ENCODE measurements at regions not wholly inside any gene's neighbourhood (a gene's known extent, or its start where the extent isn't known, plus 50 kb on each side); places are given as distances from the start of the nearest gene placed in this dataset.

DNA sequence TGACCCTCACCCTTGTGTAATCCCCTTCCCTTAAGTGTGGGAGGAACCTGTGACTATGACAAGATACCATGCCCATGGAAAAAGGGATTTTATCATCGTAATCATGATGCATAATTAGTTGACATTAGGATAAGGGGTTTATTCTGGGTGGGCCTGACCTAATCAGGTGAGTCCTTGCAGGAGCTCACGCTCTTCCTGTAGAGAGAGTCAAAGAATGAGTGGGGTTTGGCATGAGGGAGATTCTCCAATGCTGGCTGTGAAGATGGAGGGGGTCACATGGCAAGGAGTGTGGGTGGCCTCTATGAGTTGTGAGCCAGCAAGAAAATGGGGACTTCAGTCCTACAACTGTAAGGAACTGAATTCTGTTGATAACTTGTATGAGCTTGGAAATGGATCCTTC, 342.0 kb upstream of the TSHZ2 start:
- TF ChIP-seq CTCF (IDR thresholded peaks at IDR 0.05; ENCODE audit: low read depth, low read length) = no peak
- DNase-seq (ENCODE audit: low read depth, low spot score) = no peak
- in situ Hi-C loops (cut with HindIII; ENCODE audit: low sequenced_read_pairs) = no loop called here
- H3K4me3 ChIP-seq (ENCODE audit: low read depth, low read length) = no peak overlapping the region

DNA sequence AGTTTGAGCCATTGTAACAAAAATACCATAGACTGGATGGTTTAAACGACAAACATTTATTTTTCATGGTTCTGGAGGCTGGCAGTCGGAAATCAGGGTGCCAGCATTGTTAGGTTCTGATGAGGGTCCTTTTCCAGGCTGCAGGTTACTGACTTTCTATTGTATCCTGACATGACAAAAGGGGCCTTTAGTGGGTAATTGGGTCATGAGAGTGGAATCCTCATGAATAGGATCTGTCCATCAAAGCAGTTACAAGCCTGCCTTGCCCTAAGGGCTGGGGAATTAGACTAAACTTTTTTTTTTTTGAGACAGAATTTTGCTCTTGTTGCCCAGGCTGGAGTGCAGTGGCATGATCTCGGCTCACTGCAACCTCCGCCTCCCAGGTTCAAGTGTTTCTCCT, 347.9 kb upstream of the TSHZ2 start:
- no peak for DNase-seq (ENCODE audit: low read depth, low spot score)
- in situ Hi-C loops (cut with HindIII; ENCODE audit: low sequenced_read_pairs) = no loop called here
- H3K4me3 ChIP-seq (ENCODE audit: low read depth, low read length) = no peak overlapping the region
- TF ChIP-seq CTCF (IDR thresholded peaks at IDR 0.05; ENCODE audit: low read depth, low read length) = no peak

GRCh38 chr20:52622081-52622480, 350.1 kb upstream of the TSHZ2 start:
- no peak for TF ChIP-seq CTCF (IDR thresholded peaks at IDR 0.05; ENCODE audit: low read depth, low read length)
- no peak for DNase-seq (ENCODE audit: low read depth, low spot score)
- H3K4me3 ChIP-seq (ENCODE audit: low read depth, low read length) = no peak overlapping the region
- in situ Hi-C loops (cut with HindIII; ENCODE audit: low sequenced_read_pairs) = no loop called here

- in situ Hi-C loops (cut with HindIII; ENCODE audit: low sequenced_read_pairs) = no loop called here
- DNase-seq (ENCODE audit: low read depth, low spot score) = no peak
- no peak for TF ChIP-seq CTCF (IDR thresholded peaks at IDR 0.05; ENCODE audit: low read depth, low read length)
- no peak overlapping the region for H3K4me3 ChIP-seq (ENCODE audit: low read depth, low read length)
These were observed 350.8 kb upstream of the TSHZ2 start for GRCh38 chr20:52621401-52621800.

- TF ChIP-seq CTCF (IDR thresholded peaks at IDR 0.05; ENCODE audit: low read depth, low read length) = no peak
- DNase-seq (ENCODE audit: low read depth, low spot score) = no peak
- in situ Hi-C loops (cut with HindIII; ENCODE audit: low sequenced_read_pairs) = no loop called here
- no peak overlapping the region for H3K4me3 ChIP-seq (ENCODE audit: low read depth, low read length)
These were observed 352.5 kb upstream of the TSHZ2 start for GRCh38 chr20:52619671-52620070.

- in situ Hi-C loops (cut with HindIII; ENCODE audit: low sequenced_read_pairs) = no loop called here
- no peak for TF ChIP-seq CTCF (IDR thresholded peaks at IDR 0.05; ENCODE audit: low read depth, low read length)
- H3K4me3 ChIP-seq (ENCODE audit: low read depth, low read length) = no peak overlapping the region
- no peak for DNase-seq (ENCODE audit: low read depth, low spot score)
These were observed 353.1 kb upstream of the TSHZ2 start for GRCh38 chr20:52619101-52619500.

GRCh38 chr20:52616629-52617028, 355.5 kb upstream of the TSHZ2 start:
- in situ Hi-C loops (cut with HindIII; ENCODE audit: low sequenced_read_pairs) = no loop called here
- H3K4me3 ChIP-seq (ENCODE audit: low read depth, low read length) = no peak overlapping the region
- TF ChIP-seq CTCF (IDR thresholded peaks at IDR 0.05; ENCODE audit: low read depth, low read length) = no peak
- DNase-seq (ENCODE audit: low read depth, low spot score) = no peak

All from astrocyte of the spinal cord (primary cell).